CD4-positive, alpha-beta T cell treated with Interleukin-15 for 4 hours (primary cell): ENCODE measurements at regions not wholly inside any gene's neighbourhood (a gene's known extent, or its start where the extent isn't known, plus 50 kb on each side); places are given as distances from the start of the nearest gene placed in this dataset.

ENCODE experiments used
- DNase-seq: peaks from one replicate; pipeline ENCODE4 v3.0.0-alpha.2; 2020; ENCODE audit warnings: low spot score

GRCh38 chr7:86972072-86972471 is 87.4 kb downstream of the ELAPOR2 start:
- DNase-seq = no peak

DNA sequence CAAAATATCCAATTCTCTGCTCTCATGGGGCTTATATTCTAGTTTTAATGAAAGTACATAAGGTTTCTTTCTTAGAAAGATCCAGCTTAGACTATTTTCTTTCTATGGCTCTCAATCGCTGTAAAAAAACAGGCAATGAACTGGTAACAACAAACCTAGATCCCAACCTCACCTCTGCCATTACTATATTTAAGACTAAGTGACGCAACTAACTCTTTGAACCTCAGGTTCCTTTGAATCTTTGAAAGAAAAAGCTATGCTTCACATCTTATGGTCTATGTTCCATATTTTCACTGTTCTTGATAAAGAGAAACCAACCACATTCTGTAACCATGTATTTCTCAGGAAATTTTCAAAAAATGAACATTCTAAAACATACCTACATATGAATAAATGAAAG is 88.5 kb downstream of the ELAPOR2 start:
- DNase-seq = no peak

GRCh38 chr7:86970547-86970946 is 88.9 kb downstream of the ELAPOR2 start:
- no peak for DNase-seq

DNA sequence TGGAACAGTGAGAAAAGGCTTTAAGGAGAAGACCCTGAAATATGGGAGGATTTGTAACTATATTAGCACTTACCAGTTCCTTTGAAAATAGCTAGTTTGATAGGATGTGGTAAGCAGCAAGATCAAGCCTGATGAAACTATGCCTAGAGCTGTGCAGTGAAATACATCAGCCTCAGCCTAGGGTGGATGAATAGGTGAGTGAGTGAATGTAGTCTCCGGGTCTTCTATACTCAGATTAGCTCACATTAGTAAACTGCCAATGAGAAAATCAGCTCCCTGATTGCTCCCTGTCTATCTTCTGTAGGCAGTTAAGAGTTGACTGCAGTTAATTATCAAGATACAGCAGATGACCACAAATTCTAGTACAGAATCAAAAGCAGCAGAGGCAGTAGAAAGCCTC is 89.6 kb downstream of the ELAPOR2 start:
- no peak for DNase-seq

DNA sequence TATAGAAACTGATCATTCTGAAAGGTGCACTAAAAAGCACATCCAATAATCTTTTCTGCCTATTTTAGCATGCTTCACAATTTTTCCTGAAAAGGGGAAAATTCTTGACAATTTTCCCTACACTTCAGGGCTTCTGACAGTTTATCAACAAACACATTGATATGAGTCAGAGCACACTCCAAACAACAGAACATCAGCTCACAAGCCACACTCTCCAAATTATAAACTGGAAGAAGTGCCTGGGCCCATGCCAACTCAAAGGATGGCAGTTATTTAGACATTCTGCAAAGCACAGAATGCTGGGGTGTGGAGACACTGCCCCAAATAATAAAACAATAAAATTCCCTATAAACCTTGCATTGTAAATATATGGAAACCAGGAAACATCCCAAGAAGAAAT is 90.8 kb downstream of the ELAPOR2 start:
- no peak for DNase-seq

- DNase-seq = no peak
Measured at GRCh38 chr7:86966916-86967315, 92.5 kb downstream of the ELAPOR2 start.

GRCh38 chr7:86965727-86966120 is 93.7 kb downstream of the ELAPOR2 start:
- no peak for DNase-seq

DNA sequence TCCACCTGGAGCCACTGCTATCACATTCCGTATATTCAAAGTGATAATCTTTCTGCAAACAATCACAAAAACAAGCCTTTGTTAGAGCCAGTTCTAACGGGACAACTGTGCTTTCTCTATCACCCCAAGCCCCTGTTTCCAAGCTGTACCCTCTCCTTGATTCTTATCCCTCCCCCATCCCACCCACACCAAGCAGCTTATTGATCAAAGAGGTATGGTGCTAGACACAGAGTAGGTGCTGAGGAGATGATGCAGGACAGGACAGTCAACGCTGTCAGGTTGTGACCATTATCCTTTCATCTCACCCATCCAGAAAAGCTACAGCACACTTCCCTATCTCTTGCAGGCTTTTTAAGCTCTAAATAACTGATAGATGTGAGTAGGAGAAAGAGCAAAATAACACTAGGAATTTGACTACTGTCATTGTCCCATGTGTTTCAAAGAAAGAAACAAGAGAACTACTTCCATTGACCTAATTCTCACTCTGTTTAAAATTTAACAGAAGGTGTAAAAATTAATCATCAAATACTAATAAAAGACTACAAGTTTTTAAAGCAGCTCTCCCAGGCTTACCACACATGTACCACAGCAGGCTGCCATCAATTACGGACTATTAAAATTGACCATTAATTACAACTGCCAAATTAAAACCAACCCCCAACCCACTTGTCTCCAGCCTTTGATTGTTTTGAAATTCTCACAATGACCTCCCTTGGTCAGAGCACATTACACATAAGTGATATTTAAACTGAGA is 94.3 kb downstream of the ELAPOR2 start:
- no peak for DNase-seq

DNA sequence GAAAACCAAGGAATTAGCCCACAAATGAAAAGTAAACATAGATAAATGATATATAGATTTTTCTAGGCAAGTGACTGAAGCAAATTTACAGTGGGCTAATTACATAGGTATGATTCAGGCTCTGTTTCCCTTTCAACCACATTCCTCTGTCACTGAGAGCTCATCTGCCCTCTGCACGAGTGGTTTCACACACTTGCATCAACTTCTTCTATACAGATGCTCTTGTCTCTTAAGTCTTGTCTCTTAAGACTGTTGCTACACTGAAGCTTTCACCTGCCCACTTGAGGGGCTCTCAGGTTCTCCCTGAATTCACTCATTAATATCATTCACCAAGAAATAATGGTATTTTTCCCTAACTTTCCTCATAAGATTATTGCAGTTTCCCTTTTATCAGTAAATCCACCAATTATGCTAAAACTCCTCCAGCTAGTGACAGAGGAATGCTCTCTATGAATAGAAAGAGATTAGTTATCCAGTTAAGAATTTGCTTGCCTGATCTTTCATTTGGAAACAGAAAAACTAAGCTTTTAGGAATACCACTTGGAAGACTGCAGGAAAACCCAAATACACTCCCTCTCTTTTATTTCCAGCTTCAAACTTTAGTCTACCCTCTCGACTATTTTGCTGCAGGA is 95.7 kb downstream of the ELAPOR2 start:
- no peak for DNase-seq

GRCh38 chr7:86962623-86963022 is 96.8 kb downstream of the ELAPOR2 start:
- no peak for DNase-seq

DNA sequence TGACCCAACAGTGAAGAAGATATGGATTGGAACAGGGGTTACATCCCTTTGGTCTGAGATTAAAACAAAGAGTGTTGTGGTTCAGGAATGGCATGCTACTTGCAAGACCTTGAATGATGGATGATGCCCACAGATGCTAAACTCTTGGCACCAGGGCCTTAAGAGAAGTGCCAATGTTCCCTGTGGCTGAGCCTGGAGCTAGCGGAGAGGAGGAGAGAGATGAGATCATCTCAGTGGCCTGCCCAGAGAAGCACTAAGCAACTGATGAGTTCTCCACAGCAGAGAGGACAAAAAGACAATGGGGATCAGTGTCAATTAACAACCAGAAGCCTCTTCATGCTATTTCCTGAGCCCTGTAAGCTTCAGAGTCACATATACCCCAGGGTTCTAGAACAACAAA is 97.8 kb downstream of the ELAPOR2 start:
- no peak for DNase-seq

DNA sequence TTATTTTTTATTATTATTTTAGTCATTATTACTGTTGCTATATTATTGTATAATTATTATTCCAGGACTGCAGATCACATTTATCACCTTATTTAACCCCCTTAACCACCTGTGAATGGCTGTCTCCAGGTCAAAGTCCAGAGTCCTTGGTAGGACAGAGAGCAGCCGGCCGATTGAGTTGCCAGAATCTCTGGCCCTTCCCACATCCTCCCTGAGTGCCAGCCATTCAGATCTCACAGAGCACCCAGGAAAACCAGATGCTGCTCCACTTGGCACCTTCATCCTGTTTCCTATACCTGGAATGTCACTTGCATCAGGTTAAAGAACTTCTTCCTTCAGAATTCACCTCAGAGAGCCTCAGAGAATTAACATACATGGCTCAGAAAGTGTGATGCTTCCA is 101.1 kb downstream of the ELAPOR2 start:
- no peak for DNase-seq

GRCh38 chr7:86956567-86956966 is 102.9 kb downstream of the ELAPOR2 start:
- no peak for DNase-seq

- no peak for DNase-seq
Measured at GRCh38 chr7:86955895-86956503, 103.5 kb downstream of the ELAPOR2 start.

- DNase-seq = no peak
Measured at GRCh38 chr7:86954971-86955370, 104.5 kb downstream of the ELAPOR2 start.

DNA sequence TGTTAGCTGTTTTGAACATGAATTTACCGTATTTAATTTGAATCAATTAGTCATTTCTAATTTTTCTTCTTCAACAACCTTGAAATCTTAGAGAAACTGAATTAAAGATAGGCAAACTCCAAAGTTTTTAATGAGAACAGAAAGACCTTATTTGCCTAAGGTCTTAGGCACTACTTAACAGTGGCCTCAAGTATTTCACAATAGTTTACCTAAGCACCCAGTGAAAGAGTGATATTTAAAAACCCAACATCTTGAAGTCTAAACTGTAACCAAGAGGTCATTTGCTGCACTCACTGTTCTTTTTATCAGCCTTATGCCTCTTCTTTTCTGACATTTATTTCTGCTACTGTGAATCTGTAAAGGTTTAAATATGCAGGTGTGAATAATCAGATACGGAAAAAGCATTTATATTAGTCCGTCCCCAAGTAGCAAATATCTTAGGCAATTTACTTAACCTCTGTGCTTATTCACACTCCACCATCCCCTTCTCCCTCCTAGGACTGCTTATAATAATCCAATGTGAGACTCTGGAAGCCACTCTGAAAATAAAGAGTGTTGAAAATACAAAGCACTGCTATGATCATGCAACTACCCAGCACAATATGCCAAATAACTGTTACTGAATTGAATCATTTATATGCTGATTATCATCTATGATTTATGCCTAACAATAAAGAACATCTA is 105.7 kb downstream of the ELAPOR2 start:
- DNase-seq = no peak

- no peak for DNase-seq
Measured at GRCh38 chr7:86953219-86953618, 106.2 kb downstream of the ELAPOR2 start.

DNA sequence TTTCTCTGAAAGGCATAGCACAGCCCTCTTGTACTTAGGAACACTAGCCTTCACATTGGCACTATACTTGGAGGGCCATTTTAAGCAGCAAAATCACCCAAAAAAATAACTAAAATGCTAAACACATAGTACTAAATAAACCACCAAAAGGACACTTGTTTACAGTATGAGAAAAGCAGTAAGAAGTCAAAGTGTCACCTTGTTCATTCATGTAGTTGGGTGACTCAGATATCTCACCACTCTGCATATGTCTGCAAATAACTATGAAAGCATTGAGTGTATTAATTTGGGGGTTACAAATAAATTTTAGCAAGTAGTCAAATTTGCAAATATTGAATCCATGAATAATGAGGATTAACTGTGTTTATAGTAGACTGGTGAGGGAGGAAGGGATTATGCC is 107.6 kb downstream of the ELAPOR2 start:
- no peak for DNase-seq

- no peak for DNase-seq
Measured at GRCh38 chr7:86950944-86951343, 108.5 kb downstream of the ELAPOR2 start.

- DNase-seq = no peak
Measured at GRCh38 chr7:86950360-86950759, 109.1 kb downstream of the ELAPOR2 start.

DNA sequence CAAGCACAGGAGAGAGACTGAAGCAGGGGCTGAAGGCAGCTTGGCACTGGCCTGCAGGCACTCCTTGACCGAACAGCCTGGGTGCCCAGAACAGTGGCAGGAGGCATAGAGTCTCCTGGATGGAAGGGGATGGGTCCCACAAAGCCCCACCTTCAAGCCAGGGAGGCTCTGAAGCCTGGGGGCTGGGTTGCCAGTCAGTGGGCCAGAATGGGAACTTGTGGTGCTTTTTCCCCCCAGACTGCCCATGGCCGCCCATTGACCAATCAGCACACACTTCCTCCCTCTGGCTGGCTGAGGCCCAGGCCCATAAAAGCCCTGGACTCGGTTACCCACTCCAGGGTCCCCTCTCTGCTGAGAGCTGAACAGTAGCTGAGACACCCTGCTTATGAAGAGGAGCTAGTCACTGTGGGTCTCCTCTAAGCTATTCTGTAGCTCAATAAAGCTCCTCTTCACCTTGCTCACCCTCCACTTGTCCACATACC is 109.6 kb downstream of the ELAPOR2 start:
- DNase-seq = no peak

DNA sequence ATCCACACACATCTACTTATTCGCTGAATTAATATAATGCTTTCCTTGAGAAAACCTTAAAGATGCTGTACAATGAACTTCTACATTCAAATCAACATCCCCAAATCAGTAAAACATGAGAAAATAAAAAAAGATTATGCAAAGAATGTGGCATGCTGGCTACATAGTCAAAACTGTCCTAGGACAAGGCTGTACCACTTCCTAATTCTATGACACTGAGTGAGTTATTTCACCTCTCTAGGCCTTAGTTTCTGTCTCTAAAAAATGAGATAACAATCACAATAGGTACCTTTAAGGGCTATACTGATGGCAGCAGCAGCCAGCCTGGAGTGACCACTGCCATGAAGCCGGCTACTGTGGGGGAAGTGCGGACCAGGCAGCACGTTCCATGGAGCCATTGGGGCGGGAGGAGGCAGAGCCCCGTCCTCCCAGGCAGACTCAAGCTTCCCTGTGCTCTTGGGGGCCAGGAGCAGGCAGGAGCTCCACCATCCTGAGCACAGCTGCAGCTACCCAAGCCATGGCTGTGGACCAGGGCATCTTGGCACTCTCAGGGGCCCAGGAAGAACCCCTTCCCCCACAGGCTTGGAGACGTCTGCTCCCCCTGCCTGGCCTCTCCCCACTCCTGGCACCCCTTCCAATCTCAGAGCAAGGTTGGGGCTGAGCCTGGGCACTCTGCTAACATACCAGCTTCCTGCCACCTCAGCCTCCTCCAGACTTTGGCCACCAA is 110.2 kb downstream of the ELAPOR2 start:
- DNase-seq = no peak
